Loucy (cell line): ENCODE measurements at regions not wholly inside any gene's neighbourhood (a gene's known extent, or its start where the extent isn't known, plus 50 kb on each side); places are given as distances from the start of the nearest gene placed in this dataset.
"Not testable (repeated sequence)": the region's sequence is repeated elsewhere in the genome, so short reads cannot be mapped to it uniquely, and the experiment has no call there.

Experiments
- H2AFZ ChIP-seq: fragments of 200-600 bp; sonication (generic); 2 replicates; pipeline ENCODE4 v1.6.0; 2016; ENCODE audit warnings: antibody characterized with exemption, mild to moderate bottlenecking, low read length, moderate library complexity
- H3F3A ChIP-seq: fragments of 200-600 bp; 2 replicates; pipeline ENCODE4 v1.6.0; 2016; ENCODE audit warnings: antibody characterized with exemption, low read depth, mild to moderate bottlenecking
- H3K27me3 ChIP-seq: fragments of 200-600 bp; sonication (generic); 2 replicates; pipeline ENCODE4 v1.6.1; 2014; ENCODE audit warnings: low read length, mild to moderate bottlenecking; ENCODE audit not compliant: insufficient read depth, poor library complexity, severe bottlenecking
- H3K36me3 ChIP-seq: fragments of 200-600 bp; sonication (generic); 2 replicates; pipeline ENCODE4 v1.6.1; 2016; ENCODE audit warnings: low read length; ENCODE audit not compliant: insufficient read depth
- H3K4me1 ChIP-seq: fragments of 200-600 bp; sonication (generic); 2 replicates; pipeline ENCODE4 v1.5.1; 2014; ENCODE audit warnings: low read length, mild to moderate bottlenecking; ENCODE audit not compliant: insufficient read depth, poor library complexity, severe bottlenecking
- H3K4me2 ChIP-seq: fragments of 200-600 bp; sonication (generic); 2 replicates; pipeline ENCODE4 v1.6.0; 2014; ENCODE audit warnings: antibody characterized with exemption, low read length, low read depth, mild to moderate bottlenecking; ENCODE audit not compliant: poor library complexity, severe bottlenecking
- H3K4me3 ChIP-seq: fragments of 200-600 bp; sonication (generic); 2 replicates; pipeline ENCODE4 v1.5.1; 2014; ENCODE audit warnings: low read length, mild to moderate bottlenecking, mixed read lengths; ENCODE audit not compliant: poor library complexity, severe bottlenecking
- H3K79me2 ChIP-seq: fragments of 200-600 bp; sonication (generic); 2 replicates; pipeline ENCODE4 v1.6.1; 2014; ENCODE audit warnings: low read length; ENCODE audit not compliant: insufficient read depth
- H3K9ac ChIP-seq: fragments of 200-600 bp; sonication (generic); 2 replicates; pipeline ENCODE4 v1.6.0; 2014; ENCODE audit warnings: mild to moderate bottlenecking, low read depth, low read length, moderate library complexity; ENCODE audit not compliant: poor library complexity, severe bottlenecking
- H3K9me2 ChIP-seq: fragments of 200-600 bp; sonication (generic); replicated peaks from 2 replicates; pipeline ENCODE4 v1.6.1; 2016; ENCODE audit warnings: low read depth, low read length, mixed read lengths
- H3K9me3 ChIP-seq: fragments of 200-600 bp; sonication (generic); 2 replicates; pipeline ENCODE4 v1.6.1; 2014; ENCODE audit warnings: mild to moderate bottlenecking, antibody characterized with exemption, low read length, low read depth; ENCODE audit not compliant: insufficient read depth
- H4K20me1 ChIP-seq: fragments of 200-600 bp; sonication (generic); 2 replicates; pipeline ENCODE4 v1.6.0; 2014; ENCODE audit warnings: antibody characterized with exemption, low read length, mild to moderate bottlenecking; ENCODE audit not compliant: insufficient read depth, poor library complexity, severe bottlenecking
- EZH2phosphoT487 ChIP-seq: fragments of 200-600 bp; IDR thresholded peaks from 2 replicates; pipeline ENCODE4 v1.6.1; 2018; ENCODE audit warnings: antibody characterized with exemption, mild to moderate bottlenecking, moderate library complexity, borderline replicate concordance
- TF ChIP-seq, protein P1 (sequence below): fragments of 200-600 bp; sonication (generic); conservative IDR thresholded peaks from 2 replicates; pipeline ENCODE4 v1.5.1; 2014; ENCODE audit warnings: mild to moderate bottlenecking, antibody characterized with exemption, low read length

GRCh38 chr2:210730672-210731071 lies 174.3 kb downstream of the CPS1 start:
- H3K79me2 ChIP-seq, result no peaks in the 10 kb centered on the region
- no peaks in the 10 kb centered on the region for H3F3A ChIP-seq
- no peak overlapping the region for H3K4me3 ChIP-seq
- no peaks in the 10 kb centered on the region for H3K9me3 ChIP-seq
- no peaks in the 10 kb centered on the region for H4K20me1 ChIP-seq
- no peak for TF ChIP-seq EZH2phosphoT487
- TF ChIP-seq, protein P1, sequence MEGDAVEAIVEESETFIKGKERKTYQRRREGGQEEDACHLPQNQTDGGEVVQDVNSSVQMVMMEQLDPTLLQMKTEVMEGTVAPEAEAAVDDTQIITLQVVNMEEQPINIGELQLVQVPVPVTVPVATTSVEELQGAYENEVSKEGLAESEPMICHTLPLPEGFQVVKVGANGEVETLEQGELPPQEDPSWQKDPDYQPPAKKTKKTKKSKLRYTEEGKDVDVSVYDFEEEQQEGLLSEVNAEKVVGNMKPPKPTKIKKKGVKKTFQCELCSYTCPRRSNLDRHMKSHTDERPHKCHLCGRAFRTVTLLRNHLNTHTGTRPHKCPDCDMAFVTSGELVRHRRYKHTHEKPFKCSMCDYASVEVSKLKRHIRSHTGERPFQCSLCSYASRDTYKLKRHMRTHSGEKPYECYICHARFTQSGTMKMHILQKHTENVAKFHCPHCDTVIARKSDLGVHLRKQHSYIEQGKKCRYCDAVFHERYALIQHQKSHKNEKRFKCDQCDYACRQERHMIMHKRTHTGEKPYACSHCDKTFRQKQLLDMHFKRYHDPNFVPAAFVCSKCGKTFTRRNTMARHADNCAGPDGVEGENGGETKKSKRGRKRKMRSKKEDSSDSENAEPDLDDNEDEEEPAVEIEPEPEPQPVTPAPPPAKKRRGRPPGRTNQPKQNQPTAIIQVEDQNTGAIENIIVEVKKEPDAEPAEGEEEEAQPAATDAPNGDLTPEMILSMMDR, result no peak
- H3K27me3 ChIP-seq, result no peaks in the 10 kb centered on the region
- no peak overlapping the region for H3K9ac ChIP-seq
- H3K36me3 ChIP-seq, result no peaks in the 10 kb centered on the region
- H3K4me1 ChIP-seq, result no peaks in the 10 kb centered on the region
- no peaks in the 10 kb centered on the region for H3K9me2 ChIP-seq
- H2AFZ ChIP-seq, result no peak overlapping the region
- no peak overlapping the region for H3K4me2 ChIP-seq

DNA sequence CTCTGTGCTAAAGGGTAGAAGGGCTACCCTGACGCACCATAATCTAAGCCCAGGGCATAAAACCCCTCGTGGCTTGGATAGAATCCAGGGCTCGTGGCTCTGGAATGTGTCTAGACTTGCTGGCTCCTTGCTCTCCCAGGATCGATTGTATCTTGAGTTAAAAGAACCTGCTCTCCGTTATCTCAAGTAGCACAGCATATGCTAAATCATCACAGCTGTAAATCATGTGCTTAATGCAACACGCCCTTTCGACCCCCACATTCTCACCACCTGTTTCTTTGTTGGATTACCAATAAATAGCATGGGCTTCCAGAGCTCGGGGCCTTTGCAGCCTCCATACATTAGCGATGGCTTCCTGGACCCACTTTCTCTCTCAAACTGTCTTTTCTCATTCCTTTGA lies 190.4 kb downstream of the CPS1 start:
- H3K27me3 ChIP-seq, H3K4me3 ChIP-seq, H3K4me2 ChIP-seq, H3K36me3 ChIP-seq, H4K20me1 ChIP-seq, H3K4me1 ChIP-seq, H3F3A ChIP-seq, H2AFZ ChIP-seq, H3K9me2 ChIP-seq, H3K9ac ChIP-seq, H3K9me3 ChIP-seq, H3K79me2 ChIP-seq: not testable (repeated sequence)

DNA sequence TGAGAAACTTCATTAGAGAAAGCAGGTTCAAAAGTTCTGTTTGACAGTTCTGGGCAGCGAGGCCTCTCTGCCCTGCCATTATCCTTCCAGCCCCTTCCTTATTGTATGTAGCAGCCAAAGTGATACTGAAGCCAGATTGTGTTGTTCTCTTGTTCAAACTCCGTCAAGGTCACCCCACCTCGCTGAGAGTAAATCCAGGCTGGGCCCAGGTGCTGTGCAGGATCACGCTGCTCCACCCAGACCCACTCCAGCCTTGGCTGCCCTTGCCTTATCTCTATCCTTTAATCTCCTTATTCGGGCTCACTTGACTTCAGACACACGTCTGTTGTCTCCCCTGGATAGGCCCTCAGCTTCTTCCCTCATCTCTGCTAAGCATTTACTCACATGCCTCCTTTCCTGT lies 196.1 kb downstream of the CPS1 start:
- H3K36me3 ChIP-seq, result no peaks in the 10 kb centered on the region
- H3F3A ChIP-seq, result no peaks in the 10 kb centered on the region
- no peak overlapping the region for H3K9ac ChIP-seq
- H3K4me3 ChIP-seq, result no peak overlapping the region
- no peaks in the 10 kb centered on the region for H3K79me2 ChIP-seq
- H3K27me3 ChIP-seq, result no peaks in the 10 kb centered on the region
- no peaks in the 10 kb centered on the region for H3K9me3 ChIP-seq
- no peaks in the 10 kb centered on the region for H3K4me1 ChIP-seq
- no peaks in the 10 kb centered on the region for H3K9me2 ChIP-seq
- no peak overlapping the region for H3K4me2 ChIP-seq
- no peak for TF ChIP-seq EZH2phosphoT487
- TF ChIP-seq, protein P1, result no peak
- no peak overlapping the region for H2AFZ ChIP-seq
- H4K20me1 ChIP-seq, result no peaks in the 10 kb centered on the region

GRCh38 chr2:210753386-210753785 lies 197.0 kb downstream of the CPS1 start:
- no peaks in the 10 kb centered on the region for H3K79me2 ChIP-seq
- no peaks in the 10 kb centered on the region for H3K4me1 ChIP-seq
- no peaks in the 10 kb centered on the region for H3K36me3 ChIP-seq
- no peak overlapping the region for H3K4me3 ChIP-seq
- no peaks in the 10 kb centered on the region for H3K27me3 ChIP-seq
- no peaks in the 10 kb centered on the region for H3K9me2 ChIP-seq
- no peaks in the 10 kb centered on the region for H4K20me1 ChIP-seq
- H3F3A ChIP-seq, result no peaks in the 10 kb centered on the region
- H2AFZ ChIP-seq, result no peak overlapping the region
- TF ChIP-seq EZH2phosphoT487, result no peak
- TF ChIP-seq, protein P1, result no peak
- H3K9me3 ChIP-seq, result no peaks in the 10 kb centered on the region
- no peak overlapping the region for H3K4me2 ChIP-seq
- H3K9ac ChIP-seq, result no peak overlapping the region
